ENCODE measurements at regions not wholly inside any gene's neighbourhood (a gene's known extent, or its start where the extent isn't known, plus 50 kb on each side); places are given as distances from the start of the nearest gene placed in this dataset.

DNA sequence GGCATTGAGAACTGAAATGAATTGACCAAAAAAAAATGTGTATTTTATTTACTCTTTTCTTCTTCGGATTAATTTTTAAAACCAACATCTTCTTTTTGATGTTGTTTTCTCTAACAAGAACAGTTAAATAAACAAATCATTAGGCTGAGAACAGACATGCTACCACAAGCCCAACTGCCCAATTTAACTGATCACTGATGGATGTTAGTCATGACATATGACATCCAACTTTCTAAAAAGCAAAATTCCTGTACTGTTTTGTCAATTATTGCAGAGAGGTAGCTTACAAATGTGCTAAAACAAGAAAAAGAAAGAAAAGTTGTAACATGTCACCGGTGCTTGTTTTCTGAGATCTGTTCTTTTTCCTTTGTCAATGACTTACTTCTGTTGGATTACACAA, 232.1 kb downstream of the C11orf87 start:
- WGBS, 2 donors, result 78 to 80% methylated on average over 2 of the region's 2 CpGs
- intact Hi-C loops (cut with DNase I), result no loop called here

DNA sequence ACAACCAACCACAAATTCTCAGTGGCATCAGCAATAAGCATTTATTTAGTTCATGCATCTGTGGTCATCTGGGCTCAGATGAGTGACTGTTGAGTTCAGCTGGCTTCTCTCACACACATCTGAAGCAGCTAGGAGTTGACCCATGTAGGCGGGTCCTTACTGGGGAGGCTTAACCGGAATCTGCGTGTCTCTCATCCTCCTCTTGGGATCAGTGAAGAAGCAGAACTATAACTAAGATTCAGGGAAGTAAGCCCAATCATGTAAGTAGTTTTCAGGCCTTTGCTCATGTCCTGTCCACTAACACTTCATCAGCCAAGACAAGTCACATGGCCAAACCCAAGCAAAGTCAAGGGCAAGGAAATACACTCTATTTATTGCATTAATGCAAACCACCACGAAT, 236.2 kb downstream of the C11orf87 start:
- H3K27me3 ChIP-seq, result no peaks in the 10 kb centered on the region
- whole genome bisulfite sequencing, 2 donors, result 73 to 87% methylated on average over 4 of the region's 4 CpGs
- TF ChIP-seq, protein P1, sequence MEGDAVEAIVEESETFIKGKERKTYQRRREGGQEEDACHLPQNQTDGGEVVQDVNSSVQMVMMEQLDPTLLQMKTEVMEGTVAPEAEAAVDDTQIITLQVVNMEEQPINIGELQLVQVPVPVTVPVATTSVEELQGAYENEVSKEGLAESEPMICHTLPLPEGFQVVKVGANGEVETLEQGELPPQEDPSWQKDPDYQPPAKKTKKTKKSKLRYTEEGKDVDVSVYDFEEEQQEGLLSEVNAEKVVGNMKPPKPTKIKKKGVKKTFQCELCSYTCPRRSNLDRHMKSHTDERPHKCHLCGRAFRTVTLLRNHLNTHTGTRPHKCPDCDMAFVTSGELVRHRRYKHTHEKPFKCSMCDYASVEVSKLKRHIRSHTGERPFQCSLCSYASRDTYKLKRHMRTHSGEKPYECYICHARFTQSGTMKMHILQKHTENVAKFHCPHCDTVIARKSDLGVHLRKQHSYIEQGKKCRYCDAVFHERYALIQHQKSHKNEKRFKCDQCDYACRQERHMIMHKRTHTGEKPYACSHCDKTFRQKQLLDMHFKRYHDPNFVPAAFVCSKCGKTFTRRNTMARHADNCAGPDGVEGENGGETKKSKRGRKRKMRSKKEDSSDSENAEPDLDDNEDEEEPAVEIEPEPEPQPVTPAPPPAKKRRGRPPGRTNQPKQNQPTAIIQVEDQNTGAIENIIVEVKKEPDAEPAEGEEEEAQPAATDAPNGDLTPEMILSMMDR (IDR thresholded peaks at IDR 0.05), result no peak
- TF ChIP-seq POLR2A (IDR thresholded peaks at IDR 0.05) (no peak), EP300 (IDR thresholded peaks at IDR 0.05) (no peak), POLR2AphosphoS5 (IDR thresholded peaks at IDR 0.05) (no peak)
- H3K4me1 ChIP-seq, result no peaks in the 10 kb centered on the region
- no peak overlapping the region for H3K27ac ChIP-seq
- intact Hi-C loops (cut with DNase I), result no loop called here
- no peaks in the 10 kb centered on the region for H3K9me3 ChIP-seq
- H3K36me3 ChIP-seq, result no peaks in the 10 kb centered on the region
- no peak overlapping the region for H3K4me3 ChIP-seq
- DNase-seq, result no peak

More for the DNA sequence above, 232.1 kb downstream of the C11orf87 start:
- no peak overlapping the region for H3K4me3 ChIP-seq
- no peaks in the 10 kb centered on the region for H3K27me3 ChIP-seq
- H3K4me1 ChIP-seq, result no peaks in the 10 kb centered on the region
- TF ChIP-seq, protein P1 (IDR thresholded peaks at IDR 0.05), result no peak
- TF ChIP-seq EP300 (IDR thresholded peaks at IDR 0.05) (no peak), POLR2AphosphoS5 (IDR thresholded peaks at IDR 0.05) (no peak), POLR2A (IDR thresholded peaks at IDR 0.05) (no peak)
- DNase-seq, result no peak
- no peaks in the 10 kb centered on the region for H3K9me3 ChIP-seq
- no peak overlapping the region for H3K27ac ChIP-seq
- H3K36me3 ChIP-seq, result no peaks in the 10 kb centered on the region

DNA sequence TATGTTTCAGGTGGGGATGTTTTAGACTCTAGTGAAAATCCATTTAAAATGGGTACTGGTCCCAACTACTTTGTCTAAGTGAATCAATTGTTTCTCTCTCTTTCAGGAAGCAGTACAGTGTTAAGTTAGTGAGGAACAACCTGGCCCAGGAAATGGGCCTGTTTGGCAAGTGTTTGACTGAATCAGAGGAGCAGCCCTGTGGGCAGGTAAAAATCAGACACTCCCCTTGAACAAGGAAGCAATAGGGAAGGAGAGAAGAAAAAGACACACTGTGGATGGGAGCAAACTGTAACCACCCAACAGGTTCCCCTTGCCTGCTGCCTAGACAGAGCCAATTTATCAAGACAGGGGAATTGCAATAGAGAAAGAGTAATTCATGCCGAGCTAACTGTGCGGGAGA, 245.7 kb downstream of the C11orf87 start:
- TF ChIP-seq POLR2A (IDR thresholded peaks at IDR 0.05), result no peak
- TF ChIP-seq, protein P1 (IDR thresholded peaks at IDR 0.05), result no peak
- TF ChIP-seq POLR2AphosphoS5 (IDR thresholded peaks at IDR 0.05), result no peak
- TF ChIP-seq EP300 (IDR thresholded peaks at IDR 0.05), result no peak
- H3K27me3 ChIP-seq, result no peaks in the 10 kb centered on the region
- H3K9me3 ChIP-seq, result no peaks in the 10 kb centered on the region
- H3K4me1 ChIP-seq, result no peaks in the 10 kb centered on the region
- DNase-seq, result no peak
- H3K36me3 ChIP-seq, result no peaks in the 10 kb centered on the region
- intact Hi-C loops (cut with DNase I), result no loop called here
- no peak overlapping the region for H3K27ac ChIP-seq
- 96 to 99% methylated on average over 2 of the region's 2 CpGs for WGBS, 2 donors
- H3K4me3 ChIP-seq, result no peak overlapping the region

DNA sequence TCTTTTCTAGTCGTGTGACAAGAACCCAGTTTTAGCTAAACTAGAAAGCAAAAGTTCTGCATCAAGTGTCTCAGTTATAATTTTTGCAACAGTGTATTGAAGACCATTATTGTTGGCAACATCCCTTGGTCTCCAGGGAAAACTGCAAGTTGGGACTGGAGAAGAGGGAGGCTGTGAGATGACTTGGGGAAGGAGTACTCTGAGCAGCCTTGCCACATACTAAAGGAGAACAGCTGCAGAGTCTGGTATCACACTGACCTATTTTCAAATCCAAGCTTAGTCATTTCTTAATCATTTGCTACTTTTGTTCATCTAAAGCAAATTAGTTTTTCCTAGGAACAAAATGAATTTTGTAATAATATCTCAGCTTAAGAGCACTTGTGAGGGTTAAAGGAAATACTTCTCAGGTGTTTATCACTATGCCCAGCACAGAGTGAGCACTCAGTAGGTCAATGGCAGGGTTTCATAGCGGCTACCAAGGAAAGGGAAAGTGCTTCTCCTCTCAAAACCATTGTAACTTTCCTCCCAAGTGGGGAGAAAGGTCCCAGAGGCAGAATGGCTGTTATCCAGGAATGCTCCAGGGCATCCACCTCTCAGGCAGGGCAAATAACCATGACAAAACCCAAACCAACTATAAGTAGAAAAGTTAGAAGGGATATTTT, 247.1 kb downstream of the C11orf87 start:
- no peak for DNase-seq
- Histone ChIP-seq H3K9me3 (no peaks in the 10 kb centered on the region), H3K27me3 (no peaks in the 10 kb centered on the region), H3K27ac (no peak overlapping the region), H3K36me3 (no peaks in the 10 kb centered on the region), H3K4me3 (no peak overlapping the region), H3K4me1 (no peaks in the 10 kb centered on the region)
- WGBS, 2 donors, result 57 to 65% methylated on average over 2 of the region's 2 CpGs
- TF ChIP-seq EP300 (IDR thresholded peaks at IDR 0.05), result no peak
- TF ChIP-seq POLR2AphosphoS5 (IDR thresholded peaks at IDR 0.05), result no peak
- TF ChIP-seq, protein P1 (IDR thresholded peaks at IDR 0.05), result no peak
- TF ChIP-seq POLR2A (IDR thresholded peaks at IDR 0.05), result no peak
- intact Hi-C loops (cut with DNase I), result no loop called here

DNA sequence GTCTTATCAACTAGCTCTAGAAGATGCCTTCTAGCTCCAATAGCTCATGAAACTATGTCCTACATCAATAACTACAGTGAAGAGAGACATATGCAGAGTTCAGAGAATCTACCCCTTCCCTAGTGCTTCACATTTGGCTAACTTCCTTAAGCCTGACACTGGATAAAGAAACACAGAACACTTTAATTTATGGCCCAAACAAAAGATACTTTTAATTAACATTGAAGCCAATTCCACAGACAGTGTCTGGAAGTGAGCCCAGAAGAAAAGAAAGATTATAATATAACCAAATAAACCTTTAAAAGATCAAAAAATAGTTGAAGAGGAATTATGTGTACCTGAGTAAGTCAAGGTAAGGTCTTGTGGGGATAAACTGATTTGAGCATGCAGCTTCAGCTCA, 255.2 kb downstream of the C11orf87 start:
- intact Hi-C loops (cut with DNase I), result no loop called here
- H3K9me3 ChIP-seq, result no peaks in the 10 kb centered on the region
- peaks cover 0 to 15% (median 8%) of the 10 kb centered on the region in 4 donors for H3K4me1 ChIP-seq

More for the DNA sequence above, 255.2 kb downstream of the C11orf87 start:
- no peak for TF ChIP-seq POLR2A (IDR thresholded peaks at IDR 0.05)
- TF ChIP-seq POLR2AphosphoS5 (IDR thresholded peaks at IDR 0.05), result no peak
- TF ChIP-seq EP300 (IDR thresholded peaks at IDR 0.05), result no peak
- TF ChIP-seq, protein P1 (IDR thresholded peaks at IDR 0.05), result no peak
- Histone ChIP-seq H3K27me3 (no peaks in the 10 kb centered on the region), H3K27ac (no peak overlapping the region), H3K4me3 (no peak overlapping the region), H3K36me3 (no peaks in the 10 kb centered on the region)
- DNase-seq, result no peak
